DOHH2 (cell line): ENCODE measurements at regions not wholly inside any gene's neighbourhood (a gene's known extent, or its start where the extent isn't known, plus 50 kb on each side); places are given as distances from the start of the nearest gene placed in this dataset.

Experiments used
- CTCF ChIP-seq: fragments of 200-600 bp; sonication (generic); IDR thresholded peaks from one replicate; pipeline ENCODE4 v1.5.1; 2014; ENCODE audit warnings: antibody characterized with exemption, mild to moderate bottlenecking, low read depth, low read length; ENCODE audit not compliant: poor library complexity, severe bottlenecking
- EZH2phosphoT487 ChIP-seq: fragments of 200-600 bp; sonication (generic); IDR thresholded peaks from 2 replicates; pipeline ENCODE4 v1.6.1; 2017; ENCODE audit warnings: borderline replicate concordance, mild to moderate bottlenecking, antibody characterized with exemption, low read length, moderate library complexity, mixed read lengths

- TF ChIP-seq CTCF, result no peak
- no peak for TF ChIP-seq EZH2phosphoT487
Observed at GRCh38 chr4:56104188-56104587, 155.4 kb downstream of the CEP135 start.
